Stimulated activated CD4-positive, alpha-beta T cell treated with anti-CD3 and anti-CD28 coated beads, TNF-alpha, amount 100 ng/mL, for 48 hours (primary cell): ENCODE measurements at regions not wholly inside any gene's neighbourhood (a gene's known extent, or its start where the extent isn't known, plus 50 kb on each side); places are given as distances from the start of the nearest gene placed in this dataset.

ENCODE experiments used
- DNase-seq, 3 donors: peaks; one replicate each; pipeline ENCODE4 v3.0.0-alpha.2; 2020; ENCODE audit warnings: low read depth in 3 of 3

- no peak for DNase-seq
Measured at GRCh38 chr4:28211676-28212470, 1351.2 kb downstream of the STIM2 start.

DNA sequence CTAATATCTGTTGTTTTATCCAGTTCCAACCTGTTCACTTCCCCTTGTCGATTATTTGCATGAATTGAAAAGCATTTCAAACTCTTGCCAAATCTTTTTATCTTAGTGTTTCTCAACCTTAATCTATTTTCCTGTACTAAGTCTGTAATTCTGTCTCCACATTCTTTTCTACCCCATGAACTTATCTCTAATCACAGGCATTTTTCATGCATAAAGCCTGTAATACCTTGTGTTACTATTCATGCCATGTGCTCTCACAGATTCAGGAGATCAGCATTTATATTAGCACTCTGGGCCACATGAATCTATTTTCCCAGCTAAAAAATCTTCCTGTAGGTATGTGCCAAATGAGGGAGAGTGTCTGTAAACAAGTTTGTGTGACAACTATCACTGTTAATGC is 1360.9 kb downstream of the STIM2 start:
- DNase-seq, result no peak

- DNase-seq, result no peak
Measured at GRCh38 chr4:28225050-28225449, 1364.4 kb downstream of the STIM2 start.

DNA sequence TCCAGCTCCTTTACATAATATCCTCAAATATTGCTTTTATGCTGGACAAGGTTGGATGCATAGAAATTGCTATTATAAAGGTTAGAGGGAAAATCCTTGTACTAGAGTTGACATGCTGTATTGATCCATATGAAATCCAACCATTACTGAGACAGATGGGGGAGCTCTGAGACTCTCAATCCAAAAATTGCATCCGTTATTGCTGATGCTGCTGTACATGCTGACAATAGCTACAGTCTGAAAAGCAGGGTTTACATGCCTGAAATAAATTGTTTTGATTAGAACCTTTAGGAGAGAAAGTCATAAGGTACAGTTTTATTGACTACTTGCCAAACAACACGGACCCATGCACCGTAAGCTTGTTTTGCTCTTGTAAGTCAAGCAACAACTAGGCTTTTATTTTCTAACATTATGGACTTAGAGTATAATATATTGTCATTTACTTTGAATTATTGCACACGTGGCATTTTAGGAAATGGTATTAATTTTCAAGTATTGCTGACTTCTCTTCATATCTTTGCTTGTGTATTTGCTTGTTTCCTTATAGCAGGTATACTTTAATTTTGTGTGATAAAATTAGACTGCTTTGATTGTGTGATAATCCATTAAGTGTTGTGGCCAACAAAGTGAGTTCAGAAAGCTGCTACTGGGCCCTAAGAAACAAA is 1365.2 kb downstream of the STIM2 start:
- no peak for DNase-seq

GRCh38 chr4:28226962-28227361 is 1366.3 kb downstream of the STIM2 start:
- no peak for DNase-seq

- DNase-seq, result no peak
Measured at GRCh38 chr4:28227764-28228163, 1367.1 kb downstream of the STIM2 start.

DNA sequence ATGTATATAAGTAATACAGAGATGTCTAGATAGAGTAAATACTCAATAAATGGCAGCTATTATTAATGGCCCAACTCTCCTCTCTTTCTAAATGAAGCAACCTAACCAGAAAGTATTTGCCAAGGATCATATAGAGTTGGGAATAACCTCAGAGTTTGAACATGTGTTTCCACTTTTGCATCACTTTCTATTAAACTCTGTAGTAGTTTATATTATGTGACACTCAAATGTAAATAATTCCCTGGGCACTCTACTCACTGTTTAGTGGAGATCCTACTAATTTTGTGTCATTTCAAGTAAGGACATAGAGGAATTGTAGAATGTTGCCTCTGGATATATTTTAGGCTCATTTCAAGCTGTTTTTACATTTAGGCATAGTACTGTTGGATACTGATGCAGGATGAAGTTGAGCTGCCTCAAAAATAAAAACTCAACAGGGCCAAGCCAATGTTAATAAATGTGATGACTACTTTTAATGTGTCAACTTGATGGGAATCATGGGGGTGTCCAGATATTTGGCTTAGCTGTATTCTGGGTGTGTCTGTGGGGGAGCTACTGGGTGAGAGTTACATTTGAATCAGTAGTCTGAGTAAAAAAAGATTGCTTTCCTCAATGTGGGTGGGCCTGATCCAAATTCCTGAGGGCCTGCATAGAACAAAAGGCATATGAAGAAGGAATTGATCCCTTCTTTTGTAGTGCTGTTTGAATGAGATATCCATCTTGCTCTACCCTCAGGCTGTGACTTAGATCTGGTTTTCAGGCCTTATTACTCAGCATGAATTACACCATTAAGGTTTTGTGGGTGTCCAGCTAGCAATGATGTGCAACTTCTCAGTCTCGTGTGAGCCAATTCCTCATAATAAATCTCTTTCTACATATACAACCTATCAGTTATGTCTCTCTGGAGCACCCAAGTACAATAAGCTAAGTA is 1368.2 kb downstream of the STIM2 start:
- no peak for DNase-seq

DNA sequence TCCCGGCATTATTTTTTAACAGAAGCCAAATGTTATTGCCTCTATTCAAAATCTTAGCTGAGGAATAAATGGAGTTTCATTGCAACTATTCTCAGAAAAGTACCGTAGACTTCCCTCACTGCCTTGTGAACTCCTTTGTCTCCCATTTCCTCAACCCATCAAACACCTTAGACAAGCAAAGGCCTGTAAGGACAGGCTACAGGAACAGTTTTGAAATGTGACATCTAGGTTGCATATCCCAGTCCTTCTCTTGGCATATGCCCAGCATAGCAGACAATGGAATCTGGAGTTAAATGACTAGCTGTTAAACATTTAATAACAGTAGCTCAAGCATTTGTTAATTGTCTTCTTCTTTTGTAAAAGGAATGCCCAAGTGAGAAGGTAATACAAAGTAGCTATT is 1371.7 kb downstream of the STIM2 start:
- DNase-seq, result no peak

GRCh38 chr4:28232951-28233350 is 1372.3 kb downstream of the STIM2 start:
- no peak for DNase-seq

- no peak for DNase-seq
Measured at GRCh38 chr4:28233724-28234123, 1373.1 kb downstream of the STIM2 start.

DNA sequence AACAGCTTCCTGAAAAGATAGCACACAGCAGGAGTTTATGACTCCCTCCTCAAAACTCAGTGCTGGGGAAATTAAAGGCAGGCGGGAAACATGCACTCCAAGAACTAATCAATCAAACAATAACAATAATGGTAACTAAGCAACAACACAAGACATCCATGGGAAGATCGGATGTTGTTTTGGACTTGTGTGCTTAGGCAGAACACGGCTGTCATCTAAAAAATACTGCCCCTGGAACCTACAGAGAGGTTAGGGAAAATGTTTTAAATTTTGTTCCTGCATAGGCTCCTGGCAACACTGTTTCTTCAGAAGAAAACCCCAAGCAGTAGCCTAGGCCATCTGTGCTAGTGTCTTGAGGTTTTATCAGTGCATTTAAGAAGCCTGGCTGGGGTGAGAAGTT is 1378.2 kb downstream of the STIM2 start:
- DNase-seq, result no peak

- no peak for DNase-seq
Measured at GRCh38 chr4:28241021-28241420, 1380.4 kb downstream of the STIM2 start.

- no peak for DNase-seq
Measured at GRCh38 chr4:28247805-28248204, 1387.2 kb downstream of the STIM2 start.

GRCh38 chr4:28248269-28248668 is 1387.6 kb downstream of the STIM2 start:
- DNase-seq, result no peak

GRCh38 chr4:28250646-28251045 is 1390.0 kb downstream of the STIM2 start:
- DNase-seq, result no peak

DNA sequence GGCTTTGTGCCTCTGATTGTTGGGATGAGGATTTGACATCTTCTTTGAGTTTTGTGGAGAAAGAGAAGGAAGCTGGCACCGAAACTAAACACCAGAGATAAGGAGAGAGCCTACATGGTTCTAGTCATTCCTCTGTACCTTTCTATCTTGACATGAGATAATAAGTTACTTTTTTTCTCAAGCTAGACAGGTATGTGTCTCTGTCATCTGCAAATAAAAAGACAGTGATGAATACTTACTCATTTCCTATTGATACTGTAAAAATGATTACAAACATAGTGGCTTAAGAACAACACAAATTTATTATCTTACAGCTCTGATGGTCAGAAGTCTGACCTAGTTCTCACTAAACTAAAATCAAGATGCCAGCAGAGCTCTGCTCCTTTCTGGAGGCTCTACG is 1391.2 kb downstream of the STIM2 start:
- DNase-seq, result no peak

DNA sequence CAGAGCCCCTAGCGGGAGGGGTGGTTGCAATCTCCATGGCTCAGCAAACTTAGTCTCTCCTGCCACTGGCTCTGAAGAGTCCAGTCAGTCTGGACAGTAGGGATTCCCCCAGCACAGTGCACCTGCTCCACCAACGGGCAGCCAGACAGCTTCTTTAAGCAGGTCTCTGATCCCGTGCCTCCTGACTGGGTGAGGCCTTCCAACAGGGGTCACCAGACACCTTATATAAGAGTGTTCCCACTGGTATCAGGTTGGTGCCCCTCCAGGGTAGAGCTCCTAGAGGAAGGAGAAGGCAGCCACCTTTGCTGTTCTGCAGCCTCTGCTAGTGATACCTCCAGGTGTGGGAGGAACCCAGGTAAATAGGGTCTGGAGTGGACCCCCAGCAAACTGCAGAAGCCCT is 1393.4 kb downstream of the STIM2 start:
- DNase-seq, result no peak

DNA sequence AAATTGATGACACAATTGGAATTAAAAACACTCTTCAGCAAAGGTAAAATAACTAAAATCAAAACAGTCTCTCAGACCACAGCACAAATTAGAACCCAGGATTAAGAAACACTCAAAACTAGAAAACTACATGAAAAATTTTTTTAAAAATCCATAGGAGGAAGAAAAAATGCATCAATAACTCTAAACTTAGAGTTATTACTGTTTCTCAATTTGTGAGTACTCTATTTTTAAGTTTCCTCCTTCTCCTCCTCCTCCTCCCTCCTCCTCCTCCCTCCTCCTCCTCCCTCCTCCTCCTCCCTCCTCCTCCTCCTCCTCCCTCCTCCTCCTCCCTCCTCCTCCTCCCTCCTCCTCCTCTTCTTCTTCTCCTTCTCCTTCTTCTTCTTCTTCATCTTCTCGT is 1395.7 kb downstream of the STIM2 start:
- DNase-seq, result no peak

GRCh38 chr4:28259951-28260350 is 1399.3 kb downstream of the STIM2 start:
- DNase-seq, result no peak

DNA sequence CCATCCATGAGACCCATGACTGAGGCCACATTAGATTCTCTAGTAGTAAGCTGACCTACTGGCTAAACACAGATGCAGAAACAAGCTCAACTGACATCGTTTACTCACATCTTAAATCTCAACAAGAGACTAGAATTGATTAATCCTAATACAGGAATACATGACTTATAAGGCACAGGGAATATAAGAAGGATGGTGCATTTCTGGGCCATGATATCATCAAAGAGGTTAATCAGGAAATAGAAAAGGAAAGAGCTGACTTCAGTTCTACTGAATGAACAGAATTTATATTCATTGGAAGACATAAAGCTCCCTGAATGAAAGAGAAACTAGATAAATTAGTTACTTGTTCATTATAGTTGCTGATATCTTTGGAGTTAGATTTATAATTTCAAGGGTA is 1406.5 kb downstream of the STIM2 start:
- no peak for DNase-seq

- no peak for DNase-seq
Measured at GRCh38 chr4:28269426-28269825, 1408.8 kb downstream of the STIM2 start.

DNA sequence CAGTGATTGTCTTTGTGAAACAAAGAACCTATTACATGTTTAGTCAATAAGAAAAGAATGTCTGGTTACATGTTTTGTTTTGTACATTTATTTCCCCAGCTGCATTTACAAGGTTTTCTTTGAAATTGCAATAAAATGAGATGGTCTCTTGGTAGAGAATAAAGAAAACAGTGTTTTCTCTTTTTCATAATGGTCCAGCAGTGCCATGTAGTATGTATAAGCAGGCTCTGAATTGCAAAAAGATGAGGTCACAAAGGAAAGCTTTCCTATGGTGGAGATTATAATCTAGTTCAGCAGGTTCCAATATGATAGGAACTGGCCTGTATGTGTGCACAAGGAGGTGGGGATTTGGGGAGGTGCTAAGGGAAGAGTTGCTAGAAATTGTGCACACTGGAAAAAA is 1417.3 kb downstream of the STIM2 start:
- DNase-seq, result no peak
